Epithelial cell of proximal tubule (primary cell): ENCODE measurements at regions not wholly inside any gene's neighbourhood (a gene's known extent, or its start where the extent isn't known, plus 50 kb on each side); places are given as distances from the start of the nearest gene placed in this dataset.

Experiments
- DNase-seq: peaks from one replicate; pipeline ENCODE4 v3.0.0-alpha.2; 2011; ENCODE audit warnings: low read depth
- H3K4me3 ChIP-seq: 2 replicates; pipeline ENCODE4 v1.5.1; 2011; ENCODE audit warnings: low read depth, mild to moderate bottlenecking, low read length
- TF ChIP-seq, protein P1 (sequence below): conservative IDR thresholded peaks from 2 replicates; pipeline ENCODE4 v1.5.1; 2012; ENCODE audit warnings: low read depth, mild to moderate bottlenecking, low read length

DNA sequence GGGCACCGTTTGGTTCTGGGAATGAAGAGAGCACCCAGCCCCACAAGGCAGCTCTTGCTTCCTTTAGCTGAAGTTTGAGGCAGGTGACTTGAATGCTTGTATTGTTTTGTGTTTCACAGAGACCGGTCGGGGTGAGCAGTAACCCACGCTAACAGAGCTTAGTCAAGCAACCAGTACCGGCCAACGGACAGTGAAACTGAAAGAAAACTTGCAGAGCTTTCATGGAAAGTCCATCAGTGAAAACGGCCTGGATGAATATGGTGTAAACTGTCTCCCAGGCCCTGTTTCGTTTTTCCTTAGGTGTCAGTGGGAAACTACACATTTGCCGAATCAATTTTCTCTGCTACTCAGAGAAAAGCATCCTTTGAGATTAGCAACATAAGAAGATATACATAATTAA is 101.1 kb downstream of the LYZL1 start:
- no peak for DNase-seq

DNA sequence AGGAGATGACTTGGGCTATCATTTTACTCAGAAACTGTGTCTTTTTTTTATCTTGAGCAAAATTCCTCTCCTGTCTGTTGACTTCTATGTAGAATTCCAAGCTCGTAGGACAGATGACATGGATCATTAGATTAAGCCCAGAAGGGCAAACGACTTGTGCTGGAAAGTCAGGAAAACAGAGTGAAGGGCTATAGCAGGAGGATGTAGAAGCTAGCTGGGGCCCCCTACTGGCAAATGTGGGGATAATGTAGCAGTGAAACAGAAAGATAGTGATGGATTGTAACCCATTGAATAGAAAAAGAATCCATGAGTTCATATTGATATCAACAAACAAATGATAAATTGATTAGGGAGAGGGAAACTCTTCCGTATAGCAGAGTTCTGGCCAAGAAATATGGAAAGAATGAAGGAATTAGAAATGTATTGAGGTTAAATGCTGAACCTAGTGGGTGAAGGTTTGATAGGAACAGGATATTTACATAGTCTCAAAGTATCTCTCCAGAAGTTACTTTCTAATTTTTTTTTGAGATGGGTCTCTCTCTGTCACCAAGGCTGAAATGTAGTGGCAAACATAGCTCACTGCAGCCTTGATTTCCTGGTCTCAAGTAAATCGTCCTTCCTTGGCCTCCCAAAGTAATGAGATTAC is 103.6 kb downstream of the LYZL1 start:
- DNase-seq = no peak
- TF ChIP-seq, protein P1, sequence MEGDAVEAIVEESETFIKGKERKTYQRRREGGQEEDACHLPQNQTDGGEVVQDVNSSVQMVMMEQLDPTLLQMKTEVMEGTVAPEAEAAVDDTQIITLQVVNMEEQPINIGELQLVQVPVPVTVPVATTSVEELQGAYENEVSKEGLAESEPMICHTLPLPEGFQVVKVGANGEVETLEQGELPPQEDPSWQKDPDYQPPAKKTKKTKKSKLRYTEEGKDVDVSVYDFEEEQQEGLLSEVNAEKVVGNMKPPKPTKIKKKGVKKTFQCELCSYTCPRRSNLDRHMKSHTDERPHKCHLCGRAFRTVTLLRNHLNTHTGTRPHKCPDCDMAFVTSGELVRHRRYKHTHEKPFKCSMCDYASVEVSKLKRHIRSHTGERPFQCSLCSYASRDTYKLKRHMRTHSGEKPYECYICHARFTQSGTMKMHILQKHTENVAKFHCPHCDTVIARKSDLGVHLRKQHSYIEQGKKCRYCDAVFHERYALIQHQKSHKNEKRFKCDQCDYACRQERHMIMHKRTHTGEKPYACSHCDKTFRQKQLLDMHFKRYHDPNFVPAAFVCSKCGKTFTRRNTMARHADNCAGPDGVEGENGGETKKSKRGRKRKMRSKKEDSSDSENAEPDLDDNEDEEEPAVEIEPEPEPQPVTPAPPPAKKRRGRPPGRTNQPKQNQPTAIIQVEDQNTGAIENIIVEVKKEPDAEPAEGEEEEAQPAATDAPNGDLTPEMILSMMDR = peak; percentile 92

More for the DNA sequence above, 101.1 kb downstream of the LYZL1 start:
- TF ChIP-seq, protein P1 = no peak
- peak overlapping the region; percentile 10 for H3K4me3 ChIP-seq

DNA sequence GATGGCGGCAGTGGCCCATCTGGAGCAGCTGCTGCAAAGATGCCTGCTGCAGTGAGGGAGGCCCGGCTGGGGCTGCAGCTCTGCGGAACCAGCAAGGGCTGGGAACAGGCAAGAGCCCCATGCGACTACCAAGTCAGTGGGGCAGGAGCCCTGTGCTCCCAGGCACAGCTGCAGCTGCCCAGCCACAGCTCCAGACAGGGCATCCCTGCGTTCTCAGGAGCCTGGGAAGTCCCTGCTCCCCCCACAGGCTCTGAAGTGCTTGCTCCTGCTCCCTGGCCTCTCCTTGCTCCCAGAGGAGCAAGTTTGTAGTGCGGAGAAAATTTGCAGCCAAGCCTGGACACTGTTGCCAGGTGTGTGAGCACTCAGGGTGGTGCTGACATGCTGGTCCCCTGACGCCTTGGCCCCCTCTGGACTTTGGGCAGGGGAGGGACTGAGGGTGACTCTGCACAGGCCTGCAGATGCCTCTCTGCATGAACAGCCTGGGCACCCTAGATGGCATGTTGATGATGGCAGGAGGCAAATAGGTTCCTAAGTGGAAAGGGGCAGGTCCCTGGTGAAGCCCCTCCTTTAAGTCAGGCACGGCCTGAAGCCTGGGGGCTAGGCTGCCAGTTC is 105.6 kb downstream of the LYZL1 start:
- DNase-seq = no peak
- H3K4me3 ChIP-seq = no peak overlapping the region
- TF ChIP-seq, protein P1 = no peak

More for the DNA sequence above, 103.6 kb downstream of the LYZL1 start:
- H3K4me3 ChIP-seq = no peak overlapping the region

DNA sequence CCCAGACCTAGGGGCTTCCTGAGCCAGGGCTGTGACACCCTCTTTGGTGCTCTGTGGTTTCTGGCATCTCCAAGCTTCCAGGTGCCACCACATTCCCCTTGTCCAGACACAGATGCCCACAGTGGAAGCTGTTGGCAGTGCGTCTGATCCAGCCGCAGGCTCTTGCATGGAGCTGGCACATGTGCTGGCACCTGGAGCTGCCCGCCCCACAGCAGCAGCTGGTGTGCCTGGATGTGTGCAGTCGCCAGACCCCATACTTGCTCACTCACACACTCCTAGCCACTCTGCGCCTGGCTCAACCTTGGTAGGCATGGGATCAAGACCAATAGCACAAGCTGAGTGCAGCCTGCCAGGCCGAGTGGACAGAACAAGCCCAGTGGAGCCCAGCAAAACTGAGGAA is 106.5 kb downstream of the LYZL1 start:
- H3K4me3 ChIP-seq = no peak overlapping the region
- DNase-seq = no peak
- TF ChIP-seq, protein P1 = no peak

DNA sequence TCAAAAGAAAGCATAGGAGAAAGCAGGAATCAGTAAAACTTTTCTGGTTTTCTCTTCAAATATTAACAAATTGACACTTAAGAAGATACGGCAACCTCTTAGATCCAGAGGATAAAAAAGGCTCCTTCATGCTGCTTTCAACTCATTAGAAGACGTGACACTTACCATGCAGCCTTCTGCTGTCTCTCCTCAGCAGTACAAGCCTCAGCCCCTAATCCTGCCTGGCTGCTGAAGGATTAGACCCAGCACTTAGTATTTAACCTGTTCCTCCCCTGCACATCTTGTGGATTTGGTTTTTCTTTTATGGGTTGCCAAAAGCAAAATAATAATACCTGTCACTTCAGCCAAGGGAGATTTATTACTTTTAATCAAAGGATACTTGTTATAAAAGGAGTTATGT is 108.4 kb downstream of the LYZL1 start:
- no peak overlapping the region for H3K4me3 ChIP-seq
- DNase-seq = no peak
- TF ChIP-seq, protein P1 = no peak

DNA sequence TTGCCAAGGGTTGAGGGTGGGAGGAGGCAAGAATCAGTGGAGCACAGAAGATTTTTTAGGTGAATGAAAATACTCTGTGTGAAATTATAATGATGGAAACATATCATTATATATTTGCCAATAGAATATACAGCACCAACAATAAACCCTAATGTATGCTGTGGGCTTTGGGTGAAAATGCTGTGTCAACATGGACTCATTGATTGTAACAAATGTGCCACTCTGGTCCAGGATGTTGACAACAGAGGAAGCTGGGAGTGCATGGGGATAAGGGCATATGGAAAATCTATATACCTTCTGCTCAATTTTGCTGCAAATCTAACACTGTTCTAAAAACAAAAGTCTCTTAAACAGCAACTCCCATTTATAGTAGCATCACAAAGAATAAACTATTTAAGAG is 114.3 kb downstream of the LYZL1 start:
- no peak overlapping the region for H3K4me3 ChIP-seq
- no peak for DNase-seq
- TF ChIP-seq, protein P1 = no peak
